Progenitor cell of endocrine pancreas (in vitro differentiated cells): ENCODE measurements at regions not wholly inside any gene's neighbourhood (a gene's known extent, or its start where the extent isn't known, plus 50 kb on each side); places are given as distances from the start of the nearest gene placed in this dataset.

ENCODE experiments used
- DNase-seq: peaks from one replicate; pipeline ENCODE4 v3.0.0; 2021; ENCODE audit warnings: low spot score; ENCODE audit not compliant: unreplicated experiment
- H3K27ac Mint-ChIP-seq: 2 replicates; pipeline ENCODE4 v1.8.0; 2021; ENCODE audit warnings: mild to moderate bottlenecking, moderate library complexity, mixed read lengths
- H3K27me3 Mint-ChIP-seq: 2 replicates; pipeline ENCODE4 v1.8.0; 2021; ENCODE audit warnings: mixed read lengths
- H3K36me3 Mint-ChIP-seq: 2 replicates; pipeline ENCODE4 v1.8.0; 2022; ENCODE audit warnings: mixed read lengths; ENCODE audit not compliant: insufficient read depth
- H3K4me1 Mint-ChIP-seq: 2 replicates; pipeline ENCODE4 v1.8.0; 2021; ENCODE audit warnings: low read depth, mixed read lengths
- H3K4me3 Mint-ChIP-seq: 2 replicates; pipeline ENCODE4 v1.8.0; 2021; ENCODE audit warnings: low read depth, mild to moderate bottlenecking, moderate library complexity, mixed read lengths
- H3K9me3 Mint-ChIP-seq: 2 replicates; pipeline ENCODE4 v1.8.0; 2021; ENCODE audit warnings: low read depth, mixed read lengths
- TF ChIP-seq, protein P1 (sequence below): fragments of 200-600 bp; sonication (generic); IDR thresholded peaks from one replicate; pipeline ENCODE4 v1.5.0; 2021; ENCODE audit warnings: antibody characterized with exemption, mild to moderate bottlenecking; ENCODE audit not compliant: unreplicated experiment

DNA sequence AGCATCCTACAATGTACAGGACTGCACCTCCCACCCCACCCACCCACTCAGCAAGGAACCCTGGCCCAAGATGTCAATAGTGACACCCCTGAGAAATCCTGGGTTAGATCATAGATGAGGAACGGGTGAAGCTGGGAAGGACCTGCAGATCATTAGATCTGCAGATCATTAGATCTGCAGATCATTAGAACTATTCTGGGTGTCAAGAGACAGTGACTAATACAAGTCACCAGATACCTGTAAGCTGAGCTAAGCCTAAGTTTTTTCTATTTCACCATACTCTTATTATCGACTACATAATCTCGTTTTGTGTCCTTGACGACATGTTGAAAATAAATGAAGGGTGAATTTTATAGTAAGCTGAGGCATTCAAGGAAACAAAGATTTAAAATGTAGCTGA is 325.7 kb downstream of the DUSP10 start:
- Mint-ChIP-seq H3K36me3 (no peaks in the 10 kb centered on the region), H3K27me3 (no peaks in the 10 kb centered on the region), H3K4me3 (no peak overlapping the region), H3K9me3 (no peaks in the 10 kb centered on the region), H3K27ac (no peak overlapping the region), H3K4me1 (peaks cover 8% of the 10 kb centered on the region)
- TF ChIP-seq, protein P1, sequence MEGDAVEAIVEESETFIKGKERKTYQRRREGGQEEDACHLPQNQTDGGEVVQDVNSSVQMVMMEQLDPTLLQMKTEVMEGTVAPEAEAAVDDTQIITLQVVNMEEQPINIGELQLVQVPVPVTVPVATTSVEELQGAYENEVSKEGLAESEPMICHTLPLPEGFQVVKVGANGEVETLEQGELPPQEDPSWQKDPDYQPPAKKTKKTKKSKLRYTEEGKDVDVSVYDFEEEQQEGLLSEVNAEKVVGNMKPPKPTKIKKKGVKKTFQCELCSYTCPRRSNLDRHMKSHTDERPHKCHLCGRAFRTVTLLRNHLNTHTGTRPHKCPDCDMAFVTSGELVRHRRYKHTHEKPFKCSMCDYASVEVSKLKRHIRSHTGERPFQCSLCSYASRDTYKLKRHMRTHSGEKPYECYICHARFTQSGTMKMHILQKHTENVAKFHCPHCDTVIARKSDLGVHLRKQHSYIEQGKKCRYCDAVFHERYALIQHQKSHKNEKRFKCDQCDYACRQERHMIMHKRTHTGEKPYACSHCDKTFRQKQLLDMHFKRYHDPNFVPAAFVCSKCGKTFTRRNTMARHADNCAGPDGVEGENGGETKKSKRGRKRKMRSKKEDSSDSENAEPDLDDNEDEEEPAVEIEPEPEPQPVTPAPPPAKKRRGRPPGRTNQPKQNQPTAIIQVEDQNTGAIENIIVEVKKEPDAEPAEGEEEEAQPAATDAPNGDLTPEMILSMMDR = no peak
- DNase-seq = no peak

DNA sequence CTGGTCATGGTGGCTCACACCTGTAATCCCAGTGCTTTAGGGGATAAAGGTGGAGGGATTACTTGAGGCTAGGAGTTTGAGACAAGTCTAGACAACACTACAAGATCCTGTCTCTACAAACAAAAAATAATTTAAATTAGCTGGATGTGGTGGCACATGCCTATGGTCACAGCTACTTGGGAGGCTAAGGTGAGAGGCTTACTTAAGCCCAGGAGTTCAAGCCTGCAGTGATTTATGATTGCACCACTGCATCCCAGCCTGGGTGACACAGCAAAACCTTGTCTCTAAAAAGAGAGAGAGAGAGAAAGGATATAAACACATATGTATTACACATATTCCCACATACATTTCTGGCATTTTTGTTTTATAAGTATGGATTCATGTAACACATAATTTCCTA is 325.2 kb downstream of the DUSP10 start:
- Mint-ChIP-seq H3K4me3 (no peak overlapping the region), H3K36me3 (no peaks in the 10 kb centered on the region), H3K27ac (no peak overlapping the region), H3K9me3 (no peaks in the 10 kb centered on the region), H3K27me3 (no peaks in the 10 kb centered on the region), H3K4me1 (peaks cover 8% of the 10 kb centered on the region)
- no peak for DNase-seq
- TF ChIP-seq, protein P1 = no peak

DNA sequence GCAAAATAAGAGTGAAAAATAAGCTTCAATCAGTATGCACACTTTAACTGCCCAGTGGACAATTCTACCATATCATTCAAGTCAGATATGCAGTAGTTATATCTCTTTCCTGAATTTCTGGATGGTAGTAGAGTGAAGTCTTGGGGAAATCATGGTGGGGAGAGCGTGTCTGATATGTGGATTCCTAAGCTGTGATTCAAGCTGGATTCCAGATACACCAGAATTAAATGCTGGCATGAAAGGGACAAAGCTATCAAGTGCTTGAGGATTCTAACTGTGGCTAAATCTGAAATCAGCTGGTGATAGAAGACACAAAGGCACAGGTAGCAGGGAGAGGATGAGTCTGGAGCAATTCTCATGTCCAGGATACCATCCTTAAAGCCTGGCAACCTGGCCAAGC is 323.5 kb downstream of the DUSP10 start:
- TF ChIP-seq, protein P1 = no peak
- peaks cover 8% of the 10 kb centered on the region for H3K4me1 Mint-ChIP-seq
- DNase-seq = no peak
- H3K9me3 Mint-ChIP-seq = no peaks in the 10 kb centered on the region
- H3K27me3 Mint-ChIP-seq = no peaks in the 10 kb centered on the region
- H3K27ac Mint-ChIP-seq = no peak overlapping the region
- H3K4me3 Mint-ChIP-seq = no peak overlapping the region
- no peaks in the 10 kb centered on the region for H3K36me3 Mint-ChIP-seq

DNA sequence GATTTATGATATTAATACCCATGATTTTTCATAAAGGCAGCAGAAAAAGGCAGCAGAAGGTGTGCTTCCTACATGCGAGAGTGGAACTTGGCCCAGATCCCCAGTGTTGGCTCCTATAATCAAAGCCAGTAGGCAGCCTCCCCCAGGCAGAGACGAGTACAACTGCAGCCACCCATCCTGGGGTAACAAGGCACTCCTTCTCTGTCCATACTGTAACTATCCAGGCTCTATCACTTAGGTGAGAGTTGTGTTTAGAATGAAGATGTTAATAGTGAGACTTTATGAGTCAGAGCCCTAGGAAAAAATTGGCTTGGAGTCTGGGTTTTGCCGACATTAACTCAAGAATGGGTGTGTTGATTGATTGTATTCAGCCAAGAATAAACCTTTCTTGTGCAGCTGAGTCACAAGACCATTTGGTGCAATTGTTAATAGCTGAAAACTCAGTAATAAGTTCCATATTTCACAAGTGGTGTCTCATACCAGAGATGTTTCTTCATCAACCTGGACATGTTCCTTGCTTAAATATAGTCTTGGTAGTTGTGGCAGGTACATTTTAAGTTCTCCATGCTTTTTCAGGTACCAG is 322.3 kb downstream of the DUSP10 start:
- Mint-ChIP-seq H3K9me3 (no peaks in the 10 kb centered on the region), H3K27ac (no peak overlapping the region), H3K27me3 (no peaks in the 10 kb centered on the region), H3K4me3 (no peak overlapping the region), H3K36me3 (no peaks in the 10 kb centered on the region), H3K4me1 (peaks cover 8% of the 10 kb centered on the region)
- DNase-seq = no peak
- TF ChIP-seq, protein P1 = no peak

DNA sequence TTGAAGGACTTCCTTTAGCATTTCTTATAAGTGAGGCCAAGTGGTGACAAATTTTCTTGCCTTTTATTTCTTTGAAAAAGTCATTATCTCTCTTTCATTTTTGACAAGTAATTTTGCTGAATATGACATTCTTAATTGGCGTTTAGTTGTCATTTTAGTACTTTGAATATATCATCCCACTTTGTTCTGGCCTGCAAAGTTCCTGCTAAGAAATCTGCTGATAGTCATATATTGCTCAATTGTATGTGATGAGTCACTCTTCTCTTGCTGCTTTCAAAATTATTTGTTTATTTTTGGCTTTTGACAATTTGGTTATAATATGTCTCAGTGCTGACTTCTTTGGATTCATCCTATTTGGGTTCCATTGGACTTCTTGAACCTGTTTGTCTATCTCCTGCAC is 312.6 kb downstream of the DUSP10 start:
- TF ChIP-seq, protein P1 = no peak
- no peak for DNase-seq
- Mint-ChIP-seq H3K4me1 (peaks cover 13% of the 10 kb centered on the region), H3K9me3 (peaks cover 13% of the 10 kb centered on the region), H3K27me3 (peaks cover 5% of the 10 kb centered on the region), H3K27ac (no peak overlapping the region), H3K4me3 (no peak overlapping the region), H3K36me3 (no peaks in the 10 kb centered on the region)
